ENCODE measurements at regions not wholly inside any gene's neighbourhood (a gene's known extent, or its start where the extent isn't known, plus 50 kb on each side); places are given as distances from the start of the nearest gene placed in this dataset.

- Histone ChIP-seq H3K27me3 (ENCODE audit: low read depth, low read length) (no peaks in the 10 kb centered on the region), H3K27ac (ENCODE audit: low read length) (no peak overlapping the region), H3K79me2 (ENCODE audit: low read length) (no peaks in the 10 kb centered on the region), H3K9ac (ENCODE audit: low read length) (no peak overlapping the region), H4K20me1 (ENCODE audit: insufficient read depth, low read length) (no peaks in the 10 kb centered on the region), H3K4me2 (ENCODE audit: low read length) (no peak overlapping the region), H3K36me3 (replicated peaks; ENCODE audit: low read depth, low read length) (no peaks in the 10 kb centered on the region), H3K9me3 (ENCODE audit: insufficient read depth, low read length) (no peaks in the 10 kb centered on the region), H3K4me3 (ENCODE audit: low read length) (no peak overlapping the region), H2AFZ (ENCODE audit: low read depth, low read length) (no peak overlapping the region), H3K4me1 (ENCODE audit: low read length) (no peaks in the 10 kb centered on the region)
- no peak for TF ChIP-seq CTCF (IDR thresholded peaks at IDR 0.05; ENCODE audit: low read depth, low read length)
- no peak for TF ChIP-seq EZH2phosphoT487 (IDR thresholded peaks at IDR 0.05; ENCODE audit: low read depth)
Observed at GRCh38 chr2:150545916-150546315, 58.4 kb upstream of the RND3 start.

GRCh38 chr2:150544731-150545130 lies 57.3 kb upstream of the RND3 start:
- Histone ChIP-seq H4K20me1 (ENCODE audit: insufficient read depth, low read length) (no peaks in the 10 kb centered on the region), H3K4me3 (ENCODE audit: low read length) (no peak overlapping the region), H3K36me3 (replicated peaks; ENCODE audit: low read depth, low read length) (no peaks in the 10 kb centered on the region), H3K4me2 (ENCODE audit: low read length) (no peak overlapping the region), H3K27ac (ENCODE audit: low read length) (no peak overlapping the region), H3K27me3 (ENCODE audit: low read depth, low read length) (no peaks in the 10 kb centered on the region), H3K9ac (ENCODE audit: low read length) (no peak overlapping the region), H3K4me1 (ENCODE audit: low read length) (no peaks in the 10 kb centered on the region), H3K9me3 (ENCODE audit: insufficient read depth, low read length) (no peaks in the 10 kb centered on the region), H3K79me2 (ENCODE audit: low read length) (no peaks in the 10 kb centered on the region), H2AFZ (ENCODE audit: low read depth, low read length) (no peak overlapping the region)
- TF ChIP-seq CTCF (IDR thresholded peaks at IDR 0.05; ENCODE audit: low read depth, low read length) (no peak), EZH2phosphoT487 (IDR thresholded peaks at IDR 0.05; ENCODE audit: low read depth) (no peak)

- Histone ChIP-seq H4K20me1 (ENCODE audit: insufficient read depth, low read length) (no peaks in the 10 kb centered on the region), H3K4me2 (ENCODE audit: low read length) (no peak overlapping the region), H3K4me1 (ENCODE audit: low read length) (no peaks in the 10 kb centered on the region), H3K9me3 (ENCODE audit: insufficient read depth, low read length) (0 out of 2 replicates have a peak, but pooled peaks cover 8% of the 10 kb centered on the region), H3K27ac (ENCODE audit: low read length) (no peak overlapping the region), H3K4me3 (ENCODE audit: low read length) (no peak overlapping the region), H3K79me2 (ENCODE audit: low read length) (no peaks in the 10 kb centered on the region), H3K36me3 (replicated peaks; ENCODE audit: low read depth, low read length) (no peaks in the 10 kb centered on the region), H2AFZ (ENCODE audit: low read depth, low read length) (no peak overlapping the region), H3K9ac (ENCODE audit: low read length) (no peak overlapping the region), H3K27me3 (ENCODE audit: low read depth, low read length) (no peaks in the 10 kb centered on the region)
- TF ChIP-seq CTCF (IDR thresholded peaks at IDR 0.05; ENCODE audit: low read depth, low read length) (no peak), EZH2phosphoT487 (IDR thresholded peaks at IDR 0.05; ENCODE audit: low read depth) (no peak)
Observed at GRCh38 chr2:150542692-150543091, 55.2 kb upstream of the RND3 start.

- Histone ChIP-seq H3K9me3 (ENCODE audit: insufficient read depth, low read length) (0 out of 2 replicates have a peak, but pooled peaks cover 8% of the 10 kb centered on the region), H3K9ac (ENCODE audit: low read length) (no peak overlapping the region), H3K27me3 (ENCODE audit: low read depth, low read length) (no peaks in the 10 kb centered on the region), H3K4me2 (ENCODE audit: low read length) (no peak overlapping the region), H3K4me3 (ENCODE audit: low read length) (no peak overlapping the region), H2AFZ (ENCODE audit: low read depth, low read length) (no peak overlapping the region), H3K4me1 (ENCODE audit: low read length) (no peaks in the 10 kb centered on the region), H3K36me3 (replicated peaks; ENCODE audit: low read depth, low read length) (no peaks in the 10 kb centered on the region), H4K20me1 (ENCODE audit: insufficient read depth, low read length) (no peaks in the 10 kb centered on the region), H3K27ac (ENCODE audit: low read length) (no peak overlapping the region), H3K79me2 (ENCODE audit: low read length) (no peaks in the 10 kb centered on the region)
- TF ChIP-seq EZH2phosphoT487 (IDR thresholded peaks at IDR 0.05; ENCODE audit: low read depth) = no peak
- TF ChIP-seq CTCF (IDR thresholded peaks at IDR 0.05; ENCODE audit: low read depth, low read length) = no peak
Observed at GRCh38 chr2:150542172-150542571, 54.7 kb upstream of the RND3 start.

All from OCI-LY3 (cell line).